Panc1 (cell line): ENCODE measurements at regions not wholly inside any gene's neighbourhood (a gene's known extent, or its start where the extent isn't known, plus 50 kb on each side); places are given as distances from the start of the nearest gene placed in this dataset.
"Not testable (repeated sequence)": the region's sequence is repeated elsewhere in the genome, so short reads cannot be mapped to it uniquely, and the experiment has no call there.

Experiments used
- TF ChIP-seq, protein P1 (sequence below), 2 experiments: IDR thresholded peaks; 2 replicates each; pipeline ENCODE4 v1.6.1; 2011 to 2012; ENCODE audit warnings: low read depth in 2 of 2, control low read depth in 1 of 2, low read length in 1 of 2, mild to moderate bottlenecking in 1 of 2, moderate library complexity in 1 of 2; ENCODE audit not compliant: insufficient read depth in 1 of 2
- TF ChIP-seq, protein P2 (sequence below): fragments of 450-650 bp; IDR thresholded peaks from 2 replicates; pipeline ENCODE4 v1.5.1; 2017; ENCODE audit warnings: mild to moderate bottlenecking

DNA sequence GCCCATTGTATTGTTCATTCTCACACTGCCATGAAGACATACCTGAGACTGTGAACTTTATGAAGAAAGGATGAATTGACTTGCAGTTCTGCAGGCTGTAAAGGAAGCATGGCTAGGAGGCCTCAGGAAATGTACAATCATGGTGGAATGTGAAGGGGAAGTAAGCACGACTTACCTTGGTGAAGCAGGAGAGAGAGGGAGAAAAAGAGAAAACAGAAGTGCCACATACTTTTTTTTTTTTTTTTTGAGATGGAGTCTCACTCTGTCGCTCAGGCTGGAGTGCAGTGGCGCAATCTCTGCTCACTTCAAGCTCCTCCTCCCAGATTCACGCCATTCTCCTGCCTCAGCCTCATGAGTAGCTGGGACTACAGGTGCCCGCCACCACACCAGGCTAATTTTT, 871.9 kb upstream of the B3GALT2 start:
- TF ChIP-seq, protein P1, sequence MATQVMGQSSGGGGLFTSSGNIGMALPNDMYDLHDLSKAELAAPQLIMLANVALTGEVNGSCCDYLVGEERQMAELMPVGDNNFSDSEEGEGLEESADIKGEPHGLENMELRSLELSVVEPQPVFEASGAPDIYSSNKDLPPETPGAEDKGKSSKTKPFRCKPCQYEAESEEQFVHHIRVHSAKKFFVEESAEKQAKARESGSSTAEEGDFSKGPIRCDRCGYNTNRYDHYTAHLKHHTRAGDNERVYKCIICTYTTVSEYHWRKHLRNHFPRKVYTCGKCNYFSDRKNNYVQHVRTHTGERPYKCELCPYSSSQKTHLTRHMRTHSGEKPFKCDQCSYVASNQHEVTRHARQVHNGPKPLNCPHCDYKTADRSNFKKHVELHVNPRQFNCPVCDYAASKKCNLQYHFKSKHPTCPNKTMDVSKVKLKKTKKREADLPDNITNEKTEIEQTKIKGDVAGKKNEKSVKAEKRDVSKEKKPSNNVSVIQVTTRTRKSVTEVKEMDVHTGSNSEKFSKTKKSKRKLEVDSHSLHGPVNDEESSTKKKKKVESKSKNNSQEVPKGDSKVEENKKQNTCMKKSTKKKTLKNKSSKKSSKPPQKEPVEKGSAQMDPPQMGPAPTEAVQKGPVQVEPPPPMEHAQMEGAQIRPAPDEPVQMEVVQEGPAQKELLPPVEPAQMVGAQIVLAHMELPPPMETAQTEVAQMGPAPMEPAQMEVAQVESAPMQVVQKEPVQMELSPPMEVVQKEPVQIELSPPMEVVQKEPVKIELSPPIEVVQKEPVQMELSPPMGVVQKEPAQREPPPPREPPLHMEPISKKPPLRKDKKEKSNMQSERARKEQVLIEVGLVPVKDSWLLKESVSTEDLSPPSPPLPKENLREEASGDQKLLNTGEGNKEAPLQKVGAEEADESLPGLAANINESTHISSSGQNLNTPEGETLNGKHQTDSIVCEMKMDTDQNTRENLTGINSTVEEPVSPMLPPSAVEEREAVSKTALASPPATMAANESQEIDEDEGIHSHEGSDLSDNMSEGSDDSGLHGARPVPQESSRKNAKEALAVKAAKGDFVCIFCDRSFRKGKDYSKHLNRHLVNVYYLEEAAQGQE (IDR thresholded peaks at IDR 0.05; ENCODE audit: insufficient read depth in 1 of 2, low read depth in 2 of 2, low read length in 1 of 2), result not testable (repeated sequence)
- TF ChIP-seq, protein P2, sequence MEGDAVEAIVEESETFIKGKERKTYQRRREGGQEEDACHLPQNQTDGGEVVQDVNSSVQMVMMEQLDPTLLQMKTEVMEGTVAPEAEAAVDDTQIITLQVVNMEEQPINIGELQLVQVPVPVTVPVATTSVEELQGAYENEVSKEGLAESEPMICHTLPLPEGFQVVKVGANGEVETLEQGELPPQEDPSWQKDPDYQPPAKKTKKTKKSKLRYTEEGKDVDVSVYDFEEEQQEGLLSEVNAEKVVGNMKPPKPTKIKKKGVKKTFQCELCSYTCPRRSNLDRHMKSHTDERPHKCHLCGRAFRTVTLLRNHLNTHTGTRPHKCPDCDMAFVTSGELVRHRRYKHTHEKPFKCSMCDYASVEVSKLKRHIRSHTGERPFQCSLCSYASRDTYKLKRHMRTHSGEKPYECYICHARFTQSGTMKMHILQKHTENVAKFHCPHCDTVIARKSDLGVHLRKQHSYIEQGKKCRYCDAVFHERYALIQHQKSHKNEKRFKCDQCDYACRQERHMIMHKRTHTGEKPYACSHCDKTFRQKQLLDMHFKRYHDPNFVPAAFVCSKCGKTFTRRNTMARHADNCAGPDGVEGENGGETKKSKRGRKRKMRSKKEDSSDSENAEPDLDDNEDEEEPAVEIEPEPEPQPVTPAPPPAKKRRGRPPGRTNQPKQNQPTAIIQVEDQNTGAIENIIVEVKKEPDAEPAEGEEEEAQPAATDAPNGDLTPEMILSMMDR, result not testable (repeated sequence)
